ENCODE measurements at regions not wholly inside any gene's neighbourhood (a gene's known extent, or its start where the extent isn't known, plus 50 kb on each side); places are given as distances from the start of the nearest gene placed in this dataset.
"Not testable (repeated sequence)": the region's sequence is repeated elsewhere in the genome, so short reads cannot be mapped to it uniquely, and the experiment has no call there.

DNA sequence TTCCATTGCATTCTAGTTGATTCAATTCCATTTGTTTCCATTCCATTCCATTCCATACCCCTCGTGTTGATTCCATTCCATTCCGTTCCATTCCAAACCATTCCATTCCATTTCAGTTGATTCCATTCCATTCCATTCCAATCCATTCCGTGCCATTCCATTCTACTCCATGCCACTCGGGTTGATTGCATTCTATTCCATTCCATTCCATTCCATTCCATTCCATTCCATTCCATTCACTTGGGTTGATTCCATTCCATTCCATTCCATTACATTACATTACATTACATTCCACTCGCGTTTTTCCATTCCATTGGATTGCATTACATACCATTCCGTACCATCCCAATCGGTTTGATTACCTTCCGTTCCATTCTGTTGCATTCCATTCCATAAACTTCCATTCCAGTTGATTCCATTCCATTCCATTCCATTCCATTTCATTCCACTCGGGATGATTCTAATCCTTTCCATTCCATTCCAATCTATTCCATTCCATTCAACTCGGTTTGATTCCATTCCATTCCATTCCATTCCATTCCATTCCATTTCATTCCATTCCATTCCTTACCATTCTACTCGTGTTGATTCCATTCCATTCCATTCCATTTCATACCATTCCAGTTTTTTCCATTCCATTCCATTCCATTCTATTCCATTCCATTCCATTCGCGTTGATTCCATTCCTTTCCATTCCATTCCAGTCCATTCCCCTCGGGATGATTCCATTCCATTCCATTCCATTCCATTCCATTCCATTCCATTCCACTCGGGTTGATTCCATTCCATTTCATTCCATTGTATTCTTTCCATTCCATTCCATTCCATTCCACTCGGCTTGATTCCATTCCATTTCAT lies 1140.4 kb downstream of the RPIA start:
- DNase-seq (ENCODE audit: low read depth in 4 of 4, low spot score in 2 of 4): no peak

DNA sequence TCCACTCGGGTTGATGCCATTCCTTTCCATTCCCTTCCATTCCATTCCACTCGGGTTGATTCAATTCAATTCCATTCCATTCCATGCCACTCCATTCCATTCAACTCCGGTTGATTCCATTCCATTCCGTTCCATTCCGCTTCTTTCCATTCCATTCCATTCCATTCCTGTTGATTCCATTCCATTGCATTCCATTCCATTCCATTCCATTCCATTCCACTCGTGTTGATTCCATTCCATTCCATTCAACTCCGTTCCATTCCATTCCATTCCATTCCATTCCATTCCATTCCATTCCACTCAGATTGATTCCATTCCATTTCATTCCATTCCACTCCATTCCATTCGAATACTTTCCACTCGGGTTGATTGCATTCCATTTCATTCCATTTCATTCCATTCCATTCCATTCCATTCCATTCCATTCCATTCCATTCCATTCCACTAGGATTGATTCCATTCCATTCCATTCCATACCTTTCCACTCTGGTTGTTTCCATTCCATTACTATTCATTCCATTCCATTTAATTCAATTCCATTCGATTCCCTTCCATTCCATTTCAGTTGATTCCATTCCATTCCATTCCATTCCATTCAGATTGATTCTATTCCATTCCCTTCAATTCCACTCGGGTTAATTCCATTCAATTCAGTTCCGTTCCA lies 1141.8 kb downstream of the RPIA start:
- no peak for DNase-seq (ENCODE audit: low read depth in 4 of 4, low spot score in 2 of 4)

DNA sequence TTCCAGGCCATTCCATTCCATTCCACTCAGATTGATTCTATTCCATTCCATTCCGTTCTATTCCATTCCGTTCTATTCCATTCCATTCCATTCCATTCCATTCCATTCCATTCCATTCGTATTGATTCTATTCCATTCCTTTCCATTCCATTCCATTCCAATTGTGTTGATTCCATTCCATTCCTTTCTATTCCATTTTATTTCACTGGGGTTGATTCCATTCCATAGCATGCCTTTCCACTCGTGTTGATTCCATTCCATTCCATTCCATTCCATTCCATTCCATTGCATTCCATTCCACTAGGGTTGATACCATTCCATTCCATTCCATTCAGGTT lies 1142.3 kb downstream of the RPIA start:
- no peak for DNase-seq (ENCODE audit: low read depth in 4 of 4, low spot score in 2 of 4)

DNA sequence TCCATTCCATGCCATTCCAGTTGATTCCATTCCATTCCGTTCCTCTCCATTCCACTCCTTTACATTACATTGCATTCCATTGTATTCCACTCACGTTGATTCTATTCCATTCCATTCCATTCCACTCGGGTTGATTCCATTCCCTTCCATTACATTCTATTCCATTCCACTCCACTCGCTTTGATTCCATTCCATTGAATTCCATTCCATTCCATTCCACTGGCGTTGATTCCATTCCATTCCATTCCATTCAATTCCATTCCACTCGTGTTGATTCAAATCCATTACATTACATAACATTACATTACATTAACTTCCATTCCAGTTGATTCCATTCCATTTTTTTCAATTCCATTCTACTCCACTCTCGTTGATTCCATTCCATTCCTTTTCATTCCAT lies 1142.8 kb downstream of the RPIA start:
- no peak for DNase-seq (ENCODE audit: low read depth in 4 of 4, low spot score in 2 of 4)

DNA sequence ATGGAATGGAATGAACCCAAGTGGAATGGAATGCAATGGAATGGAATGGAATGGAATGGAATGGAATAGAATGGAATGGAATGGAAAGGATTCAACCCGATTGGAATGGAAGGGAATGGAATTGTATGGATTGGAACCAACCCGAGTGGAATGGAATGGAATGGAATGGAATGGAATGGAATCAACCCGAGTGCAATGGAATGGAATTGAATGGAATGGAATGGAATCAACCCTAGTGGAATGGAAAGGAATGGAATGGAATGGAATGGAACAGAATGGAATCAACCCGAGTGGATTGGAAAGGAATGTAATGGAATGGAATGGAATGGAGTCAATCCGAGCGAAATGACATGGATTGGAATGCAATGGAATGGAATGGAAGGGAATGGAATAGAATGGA lies 1144.9 kb downstream of the RPIA start:
- DNase-seq (ENCODE audit: low read depth in 4 of 4, low spot score in 2 of 4): peak in 1 of 4 donors; percentile 10

DNA sequence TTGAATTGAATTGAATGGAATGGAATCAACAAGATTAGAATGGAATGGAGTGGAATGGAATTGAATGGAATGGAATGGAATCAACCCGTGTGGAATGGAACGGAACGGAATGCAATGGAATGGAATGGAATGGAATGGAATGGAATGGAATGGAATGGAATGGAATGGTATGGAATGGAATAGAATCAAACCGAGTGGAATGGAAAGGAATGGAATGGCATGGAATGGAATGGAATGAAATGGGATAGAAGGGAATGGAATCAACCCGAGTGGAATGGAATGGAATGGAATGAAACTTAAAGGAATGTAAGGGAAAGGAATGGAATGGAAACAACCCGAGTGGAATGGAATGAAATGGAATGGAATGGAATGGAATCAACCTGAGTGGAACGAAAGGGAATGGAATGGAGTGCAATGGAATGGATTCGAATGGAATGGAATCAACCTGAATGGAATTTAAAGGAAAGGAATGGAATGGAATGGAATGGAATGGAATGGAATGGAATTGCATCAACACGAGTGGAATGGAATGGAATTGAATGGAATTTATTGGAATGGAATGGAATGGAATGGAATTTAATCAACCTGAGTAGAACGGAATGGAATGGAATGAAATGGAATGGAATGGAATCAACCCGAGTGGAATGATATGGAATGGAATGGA lies 1146.6 kb downstream of the RPIA start:
- no peak for DNase-seq (ENCODE audit: low read depth in 4 of 4, low spot score in 2 of 4)

DNA sequence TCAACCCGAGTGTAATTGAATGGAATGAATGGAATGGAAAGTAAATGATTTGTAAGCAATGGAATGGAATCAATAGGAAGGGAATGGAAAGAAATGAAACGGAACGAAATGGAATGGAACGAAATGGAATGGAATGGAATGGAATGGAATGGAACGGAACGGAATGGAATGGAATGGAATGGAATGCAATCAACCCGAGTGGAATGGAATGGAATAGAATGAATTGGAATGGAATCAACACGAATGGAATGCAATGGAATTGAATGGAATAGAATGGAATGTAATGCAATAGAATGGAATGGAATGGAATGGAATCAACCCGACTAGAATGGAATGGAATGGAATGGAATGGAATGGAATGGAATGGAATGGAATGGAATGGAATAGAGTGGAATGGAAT lies 1148.7 kb downstream of the RPIA start:
- DNase-seq (ENCODE audit: low read depth in 4 of 4, low spot score in 2 of 4): not testable (repeated sequence)

DNA sequence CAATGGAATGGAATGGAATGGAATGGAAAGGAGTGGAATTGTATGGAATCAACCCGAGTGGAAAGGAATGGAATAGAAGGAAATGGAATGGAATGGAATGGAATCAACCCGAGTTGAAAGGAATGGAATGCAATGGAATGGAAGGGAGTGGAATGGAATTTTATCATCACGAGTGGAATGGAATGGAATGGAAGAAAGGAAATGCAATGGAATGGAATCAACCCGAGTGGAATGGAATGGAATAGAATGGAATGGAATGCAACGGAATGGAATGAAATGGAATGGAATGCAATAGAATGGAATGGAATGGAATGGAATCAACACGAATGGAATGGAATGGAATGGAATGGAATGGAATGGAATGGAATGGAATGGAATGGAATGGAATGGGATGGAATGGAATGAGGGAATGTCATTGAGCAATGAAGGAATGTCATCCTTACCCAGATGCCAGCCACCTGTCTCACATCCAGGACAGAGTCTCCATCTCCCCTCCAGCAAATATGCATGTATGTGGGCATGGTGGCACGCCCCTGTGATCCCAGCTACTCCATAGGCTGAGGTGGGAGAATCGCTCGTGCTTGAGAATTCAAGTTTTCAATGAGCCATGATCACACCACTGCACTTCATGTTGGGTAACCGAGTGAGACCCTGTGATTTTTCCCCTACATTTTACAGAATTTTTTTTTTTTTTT lies 1149.5 kb downstream of the RPIA start:
- not testable (repeated sequence) for DNase-seq (ENCODE audit: low read depth in 4 of 4, low spot score in 2 of 4)

DNA sequence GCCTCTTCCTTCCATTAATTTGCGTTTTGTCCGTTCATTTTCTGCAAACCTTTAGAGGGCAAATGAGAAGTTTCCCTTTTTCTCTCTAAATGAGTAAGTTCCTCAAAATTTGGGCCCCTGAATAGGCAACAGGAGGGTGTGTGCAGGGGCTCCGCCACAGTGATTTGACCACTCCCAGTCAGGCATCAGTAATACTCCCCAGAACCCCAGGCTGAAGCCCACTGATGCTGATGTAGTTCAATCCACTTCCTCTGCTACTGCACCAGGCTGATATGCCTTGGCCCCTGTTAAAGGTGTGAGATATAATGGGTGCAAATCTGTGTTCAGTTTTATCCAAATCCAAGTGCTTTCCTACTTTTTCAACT lies 1150.0 kb downstream of the RPIA start:
- no peak for DNase-seq (ENCODE audit: low read depth in 4 of 4, low spot score in 2 of 4)

DNA sequence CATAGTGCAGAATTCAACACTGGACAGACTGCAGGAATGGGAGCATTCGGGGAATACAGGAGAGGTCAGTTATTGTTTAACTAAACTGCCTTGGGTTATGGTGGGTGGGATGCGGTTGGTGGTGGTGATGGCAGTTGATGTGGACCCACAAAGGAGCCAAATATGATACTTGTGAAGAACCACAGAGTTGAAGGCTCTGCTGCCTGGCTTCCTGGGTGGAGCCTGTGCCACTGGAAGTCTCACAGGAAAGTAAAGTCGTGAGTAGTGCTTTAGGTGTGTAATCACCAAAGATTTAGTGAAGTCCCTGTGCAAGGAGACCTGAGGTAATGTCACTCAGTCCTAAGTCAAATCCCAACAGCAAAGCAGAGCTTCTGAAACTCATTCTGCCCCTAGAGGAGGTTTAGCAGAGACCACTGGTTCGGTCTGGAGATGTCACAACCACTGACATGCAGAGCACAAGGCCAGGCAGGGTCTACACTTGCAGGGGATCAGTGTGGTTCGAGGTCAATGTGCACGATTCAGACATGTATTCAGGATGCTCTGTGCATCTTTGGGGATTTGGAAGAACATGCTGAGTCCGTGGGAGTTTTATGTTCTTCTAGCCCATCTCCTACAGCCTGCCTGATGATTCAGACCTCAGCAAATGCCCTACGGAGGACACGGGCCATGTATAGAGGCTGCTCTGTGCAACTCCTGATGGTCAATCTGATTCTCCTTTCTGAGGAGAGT lies 1150.9 kb downstream of the RPIA start:
- no peak for DNase-seq (ENCODE audit: low read depth in 4 of 4, low spot score in 2 of 4)

DNA sequence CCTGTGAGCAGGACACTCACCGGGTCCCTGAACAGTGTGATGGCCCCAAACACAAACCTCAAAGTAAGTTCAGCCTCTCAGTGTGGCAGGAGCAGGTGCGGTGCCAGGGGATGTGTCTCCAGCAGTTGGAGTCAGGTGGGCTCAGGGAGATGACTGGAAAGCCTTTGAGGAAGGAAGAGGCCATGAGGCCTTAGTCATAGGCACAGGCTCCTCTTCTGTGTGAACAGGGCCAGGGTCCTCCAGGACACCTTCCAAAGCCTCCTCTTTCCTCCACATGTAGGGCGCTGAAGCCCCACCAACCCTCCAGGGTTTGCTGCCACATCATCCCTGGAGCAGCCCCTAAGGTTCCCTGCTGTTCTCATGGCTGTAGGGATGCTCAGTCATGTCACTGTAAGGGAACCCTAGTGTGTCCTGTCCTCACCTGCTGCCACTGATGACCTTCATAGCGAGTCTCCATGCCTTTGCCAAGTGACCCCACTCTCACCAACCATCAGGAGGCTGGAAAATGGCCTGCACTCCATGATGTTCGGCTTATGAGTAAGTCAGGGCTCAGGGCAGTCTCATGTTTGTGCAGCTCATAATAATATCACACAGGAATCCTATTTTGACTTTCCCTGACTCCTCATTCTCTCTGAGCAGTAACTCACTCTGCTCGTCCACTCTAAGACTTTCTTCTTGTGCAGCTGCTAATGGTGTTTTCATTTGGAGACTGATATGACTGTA lies 1152.9 kb downstream of the RPIA start:
- no peak for DNase-seq (ENCODE audit: low read depth in 4 of 4, low spot score in 2 of 4)

DNA sequence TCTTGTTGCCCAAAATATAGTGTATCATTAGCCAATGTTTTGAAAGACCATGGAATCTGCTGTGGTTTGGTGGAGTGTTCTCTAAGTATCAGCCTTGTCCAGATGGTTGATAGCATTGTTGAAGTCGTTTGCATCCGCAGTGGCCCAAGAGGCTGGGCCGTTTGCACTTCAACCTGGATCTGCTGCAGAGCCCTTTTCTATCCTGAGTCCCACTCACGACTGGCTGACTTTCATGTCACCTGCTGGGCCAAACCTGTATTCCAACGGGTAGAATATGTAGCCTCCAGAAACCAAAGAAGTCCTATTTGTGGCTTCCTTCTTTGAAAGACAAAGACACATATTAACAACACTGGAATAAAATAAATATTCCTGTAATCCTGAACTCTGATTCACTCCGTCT lies 1154.1 kb downstream of the RPIA start:
- no peak for DNase-seq (ENCODE audit: low read depth in 4 of 4, low spot score in 2 of 4)

DNA sequence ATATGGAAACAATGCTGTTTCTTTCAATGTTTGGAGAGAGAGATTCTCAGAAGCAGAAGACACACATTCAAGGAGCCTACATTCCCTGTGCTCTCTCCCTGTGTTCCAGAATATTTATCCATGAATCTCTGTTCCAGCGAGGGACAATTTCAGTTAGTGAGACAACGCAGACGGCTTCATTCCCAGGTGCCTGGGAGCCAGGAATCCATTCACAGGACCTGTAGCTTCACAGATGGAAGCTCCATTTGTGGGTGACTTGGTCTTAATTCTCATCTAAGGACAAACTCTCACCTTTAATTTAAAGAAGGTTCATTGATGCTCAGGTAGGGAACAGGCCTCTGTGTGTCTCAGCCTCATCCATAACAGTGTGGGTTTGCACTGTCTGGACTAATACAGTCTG lies 1156.6 kb downstream of the RPIA start:
- DNase-seq (ENCODE audit: low read depth in 4 of 4, low spot score in 2 of 4): no peak

DNA sequence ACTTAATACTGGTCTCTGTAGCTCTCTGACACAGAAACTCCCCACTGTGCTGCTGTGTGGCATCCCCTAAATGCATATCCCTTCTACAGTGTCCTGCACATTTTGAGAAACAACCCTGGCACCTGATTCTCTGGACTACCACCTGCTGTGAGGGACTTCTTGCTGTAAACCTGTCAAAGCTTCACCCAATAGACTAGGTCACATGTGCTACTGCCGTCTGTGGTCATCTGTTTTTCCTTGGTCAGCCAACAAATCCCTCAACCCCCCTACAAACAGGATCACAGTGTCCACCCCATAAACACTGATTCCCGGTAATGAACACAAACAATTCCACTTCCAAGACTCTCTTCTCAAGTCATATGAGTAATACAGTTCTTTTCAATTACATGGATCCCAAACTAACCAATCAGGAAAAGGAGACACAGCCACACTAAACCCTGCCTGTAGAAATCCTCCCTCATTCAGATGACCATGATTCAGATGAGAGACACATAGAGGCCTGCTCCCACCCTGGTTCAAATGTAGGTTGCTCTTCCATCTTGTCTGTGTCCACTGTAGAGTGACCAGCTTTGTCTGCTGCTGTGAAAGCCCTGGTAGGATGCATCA lies 1157.4 kb downstream of the RPIA start:
- DNase-seq (ENCODE audit: low read depth in 4 of 4, low spot score in 2 of 4): no peak

DNA sequence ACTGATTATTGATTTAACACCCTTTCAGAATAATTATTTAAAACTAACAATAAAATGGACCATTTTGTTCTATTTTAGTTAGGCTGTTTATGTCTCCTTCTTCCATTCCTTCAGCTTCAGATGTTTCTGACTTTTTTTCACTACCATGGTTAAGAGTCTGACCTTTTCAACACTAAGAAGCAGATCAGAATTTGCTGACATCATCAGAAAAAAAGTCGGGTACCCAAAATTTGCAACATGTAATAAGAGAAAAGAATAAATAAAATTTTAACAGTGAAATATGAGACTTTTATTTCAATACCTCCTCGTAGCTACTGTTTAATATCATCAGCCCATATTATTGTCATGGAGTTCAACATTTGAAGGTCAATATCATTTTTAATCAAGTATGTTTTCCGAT lies 1158.3 kb downstream of the RPIA start:
- no peak for DNase-seq (ENCODE audit: low read depth in 4 of 4, low spot score in 2 of 4)

DNA sequence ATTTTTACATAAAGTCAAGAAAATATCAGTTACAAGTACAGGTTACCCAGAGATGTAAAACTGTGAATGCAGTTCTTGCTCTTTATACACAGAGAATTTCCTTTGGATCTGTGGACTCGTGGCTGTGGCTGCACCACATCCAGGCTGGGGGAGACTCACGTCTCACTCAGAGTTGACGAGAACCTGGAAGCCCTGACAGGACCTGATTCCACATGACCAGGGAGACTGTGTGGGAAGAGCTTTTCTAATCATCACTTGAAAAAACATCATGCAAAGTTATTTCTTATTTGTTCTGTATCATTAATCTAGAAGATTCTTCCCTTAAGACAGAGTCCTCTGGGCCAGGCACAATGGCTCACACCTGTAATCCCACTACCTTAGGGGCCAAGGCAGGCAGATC lies 1159.0 kb downstream of the RPIA start:
- DNase-seq (ENCODE audit: low read depth in 4 of 4, low spot score in 2 of 4): no peak

DNA sequence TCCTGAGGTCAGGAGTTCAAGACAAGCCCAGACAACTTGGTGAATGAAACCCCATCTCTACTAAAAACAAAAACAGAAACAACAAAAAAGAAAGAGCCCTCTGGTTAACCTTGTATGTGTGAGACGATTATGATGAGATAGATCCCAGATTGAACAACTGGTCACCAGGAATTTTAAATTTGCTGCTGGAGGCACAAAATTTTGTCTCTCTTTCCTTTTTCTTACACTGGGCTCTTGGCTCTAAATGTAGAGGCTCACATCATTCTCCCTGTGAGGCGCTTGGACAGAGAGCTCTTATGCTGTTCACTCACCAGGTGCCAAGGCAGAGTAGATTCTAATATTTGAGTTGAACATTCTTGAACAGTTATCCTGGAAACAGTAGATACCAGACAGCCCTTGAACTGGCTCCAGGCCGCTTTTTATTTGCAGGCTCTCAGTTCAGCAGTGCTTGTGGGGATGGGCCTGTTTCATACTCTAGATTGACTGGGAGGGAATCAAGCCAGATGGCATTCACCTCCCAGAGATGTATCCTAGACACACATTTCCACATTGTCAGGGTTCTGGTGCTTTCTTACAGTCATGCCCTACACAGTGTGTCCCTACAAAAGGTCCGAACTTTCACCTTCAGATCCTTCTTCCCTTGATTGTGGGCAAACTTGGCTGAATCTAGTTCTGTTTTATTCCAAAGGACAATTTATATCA lies 1159.6 kb downstream of the RPIA start:
- no peak for DNase-seq (ENCODE audit: low read depth in 4 of 4, low spot score in 2 of 4)

DNA sequence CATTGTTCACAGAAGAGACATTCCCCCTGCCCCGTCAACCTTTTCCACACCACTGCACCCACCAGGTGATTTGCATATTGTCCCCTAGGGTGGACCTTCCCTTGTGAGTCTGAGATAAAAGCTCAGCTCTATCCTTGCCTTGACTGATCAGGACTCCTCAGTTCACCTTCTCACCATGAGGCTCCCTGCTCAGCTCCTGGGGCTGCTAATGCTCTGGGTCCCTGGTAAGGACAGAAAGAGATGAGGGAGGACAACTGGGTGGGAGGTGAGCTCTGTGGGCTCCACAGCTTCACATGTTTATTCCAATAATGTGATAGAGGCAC lies 1160.1 kb downstream of the RPIA start:
- DNase-seq (ENCODE audit: low read depth in 4 of 4, low spot score in 2 of 4): no peak

DNA sequence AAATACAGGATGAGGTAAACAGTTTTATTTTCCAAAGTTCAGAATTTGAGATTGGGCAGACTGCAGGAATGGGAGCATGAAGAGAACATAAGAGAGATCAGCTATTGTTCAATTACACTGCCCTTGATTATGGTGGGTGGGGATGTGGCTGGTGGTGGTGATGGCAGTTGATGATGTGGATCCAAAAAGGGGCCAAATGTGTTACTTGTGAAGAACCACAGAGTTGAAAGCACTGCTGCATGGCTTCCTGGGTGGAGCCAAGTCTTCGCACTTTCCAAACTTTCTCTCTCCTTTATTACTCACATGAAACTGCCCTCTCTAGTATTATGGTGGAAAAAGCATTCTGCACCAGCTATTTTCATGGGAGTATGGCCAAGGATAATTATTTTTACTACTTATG lies 1162.0 kb downstream of the RPIA start:
- DNase-seq (ENCODE audit: low read depth in 4 of 4, low spot score in 2 of 4): not testable (repeated sequence)

All from left renal cortex interstitium (tissue), 4 donors.